Hepatocyte (in vitro differentiated cells): ENCODE measurements at regions not wholly inside any gene's neighbourhood (a gene's known extent, or its start where the extent isn't known, plus 50 kb on each side); places are given as distances from the start of the nearest gene placed in this dataset.

Experiments used
- DNase-seq: peaks from one replicate; pipeline ENCODE4 v3.0.0-alpha.2; 2016; ENCODE audit warnings: low spot score
- H2AFZ ChIP-seq: fragments of 200-600 bp; sonication (generic); 2 replicates; pipeline ENCODE4 v1.6.0; 2016; ENCODE audit warnings: antibody characterized with exemption, mild to moderate bottlenecking
- H3K27ac ChIP-seq: fragments of 200-600 bp; sonication (generic); 2 replicates; pipeline ENCODE4 v1.5.1; 2016; ENCODE audit warnings: mild to moderate bottlenecking
- H3K27me3 ChIP-seq: fragments of 200-600 bp; sonication (generic); 2 replicates; pipeline ENCODE4 v1.6.1; 2016
- H3K36me3 ChIP-seq: fragments of 200-600 bp; sonication (generic); replicated peaks from 2 replicates; pipeline ENCODE4 v1.5.1; 2016; ENCODE audit warnings: low read depth; ENCODE audit not compliant: insufficient read depth
- H3K4me1 ChIP-seq: fragments of 200-600 bp; sonication (generic); 2 replicates; pipeline ENCODE4 v1.5.1; 2016; ENCODE audit warnings: mild to moderate bottlenecking, moderate library complexity; ENCODE audit not compliant: insufficient read depth
- H3K4me2 ChIP-seq: fragments of 200-600 bp; sonication (generic); 2 replicates; pipeline ENCODE4 v1.6.0; 2016
- H3K4me3 ChIP-seq: fragments of 200-600 bp; sonication (generic); 2 replicates; pipeline ENCODE4 v1.5.1; 2016; ENCODE audit warnings: mild to moderate bottlenecking
- H3K79me2 ChIP-seq: fragments of 200-600 bp; sonication (generic); 2 replicates; pipeline ENCODE4 v1.6.0; 2017; ENCODE audit warnings: mild to moderate bottlenecking
- H3K9me2 ChIP-seq: fragments of 200-600 bp; sonication (generic); replicated peaks from 2 replicates; pipeline ENCODE4 v1.6.0; 2017; ENCODE audit warnings: mild to moderate bottlenecking; ENCODE audit not compliant: insufficient read depth
- H3K9me3 ChIP-seq: fragments of 200-600 bp; sonication (generic); 2 replicates; pipeline ENCODE4 v1.5.1; 2016; ENCODE audit warnings: low read depth, mild to moderate bottlenecking
- H4K20me1 ChIP-seq: fragments of 200-600 bp; sonication (generic); 2 replicates; pipeline ENCODE4 v1.6.0; 2016; ENCODE audit warnings: mild to moderate bottlenecking; ENCODE audit not compliant: insufficient read depth, poor library complexity, severe bottlenecking
- CTCF ChIP-seq: fragments of 200-600 bp; sonication (generic); IDR thresholded peaks from 2 replicates; pipeline ENCODE4 v1.5.1; 2016; ENCODE audit warnings: antibody characterized with exemption, mild to moderate bottlenecking; ENCODE audit not compliant: poor library complexity
- EZH2 ChIP-seq: fragments of 200-600 bp; sonication (generic); IDR thresholded peaks from 2 replicates; pipeline ENCODE4 v1.6.1; 2016; ENCODE audit warnings: antibody characterized with exemption, mild to moderate bottlenecking, borderline replicate concordance
- EZH2phosphoT487 ChIP-seq: fragments of 200-600 bp; sonication (generic); IDR thresholded peaks from one replicate; pipeline ENCODE4 v1.6.1; 2018; ENCODE audit warnings: antibody characterized with exemption, mild to moderate bottlenecking, low read depth, moderate library complexity; ENCODE audit not compliant: unreplicated experiment, severe bottlenecking
- WGBS: methylation state at CpG from one replicate; pipeline ENCODE4 v1.1.6; 2016; ENCODE audit warnings: low lambda C conversion rate; ENCODE audit errors: missing lambda C conversion rate; 5-methylcytosine and 5-hydroxymethylcytosine counted together

DNA sequence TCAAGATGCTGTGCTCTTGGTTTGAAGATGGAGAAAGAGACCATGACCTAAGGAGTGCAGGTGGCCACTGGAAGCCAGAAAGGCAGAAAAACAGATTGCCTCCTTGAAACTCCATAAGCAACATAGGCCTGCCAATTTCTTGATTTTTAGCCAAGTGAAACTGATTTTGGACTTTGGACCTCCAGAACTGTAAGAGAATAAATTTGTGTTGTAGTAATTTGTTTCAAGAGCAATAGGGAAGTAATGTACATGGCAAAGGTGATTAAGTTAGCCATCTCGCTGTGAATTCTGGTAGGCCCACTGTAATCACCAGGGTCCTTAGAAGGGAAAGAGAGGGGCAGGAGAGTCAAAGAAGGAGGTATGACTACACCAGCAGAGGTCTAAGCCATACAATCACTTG lies 238.8 kb downstream of the CNTN3 start:
- 92% methylated on average over 1 of the region's 1 CpG for WGBS
- H3K27ac ChIP-seq, result no peak overlapping the region
- H2AFZ ChIP-seq, result no peak overlapping the region
- no peak overlapping the region for H3K4me3 ChIP-seq
- no peaks in the 10 kb centered on the region for H3K9me3 ChIP-seq
- H3K27me3 ChIP-seq, result no peaks in the 10 kb centered on the region
- H3K79me2 ChIP-seq, result no peaks in the 10 kb centered on the region
- H3K36me3 ChIP-seq, result no peaks in the 10 kb centered on the region
- no peaks in the 10 kb centered on the region for H3K4me1 ChIP-seq
- H4K20me1 ChIP-seq, result no peaks in the 10 kb centered on the region
- no peak for DNase-seq
- TF ChIP-seq EZH2, result no peak
- TF ChIP-seq CTCF, result no peak
- no peak for TF ChIP-seq EZH2phosphoT487
- no peak overlapping the region for H3K4me2 ChIP-seq
- H3K9me2 ChIP-seq, result no peaks in the 10 kb centered on the region

DNA sequence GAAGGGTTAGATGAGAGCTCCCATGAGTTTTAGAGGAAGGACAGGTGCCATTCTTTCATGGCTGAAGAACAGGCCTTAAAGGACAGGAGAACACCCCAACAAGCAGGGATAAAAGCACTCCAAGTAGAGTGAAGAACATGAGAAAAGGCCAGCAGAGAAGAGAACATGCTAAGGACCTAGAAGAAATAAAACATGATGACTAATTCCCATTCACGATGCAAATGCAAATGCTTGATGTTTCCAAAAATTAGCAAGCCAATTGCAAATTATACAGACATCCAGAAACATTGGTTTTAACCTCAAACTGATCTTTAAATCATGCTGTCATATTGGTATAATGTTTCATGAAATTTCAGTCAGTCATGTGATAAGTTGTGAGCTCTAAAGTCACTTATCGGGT lies 241.7 kb downstream of the CNTN3 start:
- Histone ChIP-seq H3K27me3 (no peaks in the 10 kb centered on the region), H3K4me2 (no peak overlapping the region), H3K79me2 (no peaks in the 10 kb centered on the region), H3K4me3 (no peak overlapping the region), H3K4me1 (no peaks in the 10 kb centered on the region), H3K36me3 (no peaks in the 10 kb centered on the region), H3K9me3 (no peaks in the 10 kb centered on the region), H4K20me1 (no peaks in the 10 kb centered on the region), H3K9me2 (no peaks in the 10 kb centered on the region), H3K27ac (no peak overlapping the region), H2AFZ (no peak overlapping the region)
- TF ChIP-seq CTCF (no peak), EZH2phosphoT487 (no peak), EZH2 (no peak)
- no peak for DNase-seq
- WGBS, result 88% methylated on average over 2 of the region's 2 CpGs

GRCh38 chr3:74370342-74370741 lies 244.1 kb downstream of the CNTN3 start:
- Histone ChIP-seq H3K27ac (no peak overlapping the region), H3K4me2 (no peak overlapping the region), H3K9me3 (no peaks in the 10 kb centered on the region), H2AFZ (no peak overlapping the region), H3K36me3 (no peaks in the 10 kb centered on the region), H3K79me2 (no peaks in the 10 kb centered on the region), H3K9me2 (no peaks in the 10 kb centered on the region), H4K20me1 (no peaks in the 10 kb centered on the region), H3K4me1 (no peaks in the 10 kb centered on the region), H3K27me3 (no peaks in the 10 kb centered on the region), H3K4me3 (no peak overlapping the region)
- 96% methylated on average over 2 of the region's 2 CpGs for WGBS
- no peak for TF ChIP-seq EZH2phosphoT487
- no peak for TF ChIP-seq EZH2
- TF ChIP-seq CTCF, result no peak
- DNase-seq, result no peak

GRCh38 chr3:74366331-74366730 lies 248.1 kb downstream of the CNTN3 start:
- 81% methylated on average over 1 of the region's 1 CpG for WGBS
- Histone ChIP-seq H3K27me3 (no peaks in the 10 kb centered on the region), H2AFZ (no peak overlapping the region)

More at GRCh38 chr3:74366331-74366730, 248.1 kb downstream of the CNTN3 start:
- Histone ChIP-seq H3K9me2 (no peaks in the 10 kb centered on the region), H3K27ac (no peak overlapping the region), H4K20me1 (no peaks in the 10 kb centered on the region), H3K36me3 (no peaks in the 10 kb centered on the region), H3K9me3 (no peaks in the 10 kb centered on the region), H3K79me2 (no peaks in the 10 kb centered on the region), H3K4me1 (no peaks in the 10 kb centered on the region), H3K4me2 (no peak overlapping the region), H3K4me3 (no peak overlapping the region)
- no peak for TF ChIP-seq EZH2
- DNase-seq, result no peak
